ENCODE measurements at regions not wholly inside any gene's neighbourhood (a gene's known extent, or its start where the extent isn't known, plus 50 kb on each side); places are given as distances from the start of the nearest gene placed in this dataset.
"Not testable (repeated sequence)": the region's sequence is repeated elsewhere in the genome, so short reads cannot be mapped to it uniquely, and the experiment has no call there.

DNA sequence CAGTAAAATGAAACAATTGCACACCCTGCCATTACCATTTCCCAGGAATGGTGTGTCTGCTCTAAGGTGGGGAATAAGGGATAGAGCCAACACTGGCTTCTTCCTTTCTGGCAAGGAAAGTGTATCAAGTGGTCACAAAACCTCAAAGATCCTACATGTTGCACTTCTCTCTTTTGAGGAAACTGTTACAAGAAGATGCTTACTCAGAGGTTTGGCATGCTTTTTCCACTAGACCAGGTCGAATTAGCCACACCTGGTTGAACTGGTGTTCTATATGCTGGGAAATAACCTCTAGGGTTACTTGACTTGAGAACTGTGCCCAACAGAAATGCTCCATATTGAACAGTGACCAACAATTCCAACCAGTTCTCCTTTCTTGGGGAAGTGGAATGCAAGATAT is 102.9 kb downstream of the LRRN1 start:
- no peak for DNase-seq

DNA sequence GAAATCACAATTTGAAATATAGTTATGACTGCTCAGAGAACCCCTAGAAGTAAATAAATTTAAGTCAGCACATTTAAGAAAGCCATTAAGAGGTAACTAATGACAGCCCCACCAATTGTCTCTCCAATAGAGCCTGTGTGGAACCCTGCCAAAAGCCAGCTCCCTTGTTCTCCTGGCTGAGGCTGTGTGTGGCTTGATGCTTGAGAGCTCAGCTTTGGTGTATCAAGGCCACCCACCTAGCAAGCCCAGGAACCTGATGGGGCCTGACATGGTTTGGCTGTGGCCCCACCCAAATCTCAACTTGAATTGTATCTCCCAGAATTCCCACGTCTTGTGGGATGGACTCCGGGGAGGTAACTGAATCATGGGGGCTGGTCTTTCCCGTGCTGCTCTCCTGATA is 106.9 kb downstream of the LRRN1 start:
- DNase-seq: no peak

DNA sequence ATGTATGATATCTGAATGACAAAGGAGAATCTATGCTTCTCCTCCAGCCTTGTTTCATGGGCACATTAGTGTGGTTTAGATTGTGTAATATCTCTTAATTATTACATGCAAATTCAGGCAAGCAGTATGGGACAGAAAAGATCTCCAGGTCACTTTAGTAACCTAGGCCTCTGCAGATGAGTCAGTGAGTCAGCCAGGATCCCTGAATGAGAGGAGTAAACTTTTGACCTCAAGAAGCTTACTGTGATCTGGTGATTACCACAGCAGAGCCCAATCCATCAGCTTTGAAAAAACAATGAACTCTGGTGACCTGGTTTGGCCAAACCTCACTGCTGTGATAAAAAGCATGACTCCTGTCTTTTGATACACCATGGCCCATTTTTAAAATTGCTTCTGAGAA is 107.8 kb downstream of the LRRN1 start:
- no peak for DNase-seq

DNA sequence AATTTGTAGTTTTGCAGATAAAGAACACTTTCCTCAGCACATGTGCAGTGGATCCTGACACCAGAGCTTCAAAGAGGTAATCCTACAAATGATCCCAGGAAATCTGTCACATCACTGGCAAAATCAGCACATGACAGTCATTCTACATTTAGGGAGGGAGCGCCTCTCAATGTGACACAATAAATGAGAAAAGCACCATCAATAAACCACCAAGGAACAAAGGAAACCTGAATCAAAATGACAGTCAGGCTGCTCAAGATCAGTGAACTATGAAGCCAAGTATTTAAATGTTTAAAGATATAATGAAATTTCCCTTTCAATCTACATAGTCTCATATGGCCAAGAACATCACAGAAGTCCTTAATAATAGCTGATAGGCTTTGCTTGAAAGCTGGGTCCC is 119.5 kb downstream of the LRRN1 start:
- no peak for DNase-seq

DNA sequence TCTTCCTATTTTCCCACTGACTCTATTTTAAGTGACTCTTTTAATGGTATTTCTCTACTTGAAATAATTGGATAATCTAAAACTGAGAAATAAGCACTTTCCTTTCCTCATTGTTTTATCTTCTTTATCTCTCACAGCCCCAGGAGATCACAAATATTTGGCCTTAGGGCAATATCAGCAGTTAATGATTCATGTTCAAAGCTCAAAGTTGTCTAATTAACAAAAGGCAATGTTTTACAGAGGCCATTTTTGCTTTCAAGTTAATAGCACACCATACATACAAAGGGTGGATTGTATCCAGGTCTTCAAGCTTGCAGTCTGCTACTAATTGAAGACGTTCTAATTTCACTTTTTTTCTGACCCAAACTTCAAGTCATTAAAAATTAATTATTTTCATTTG is 120.1 kb downstream of the LRRN1 start:
- DNase-seq: no peak

DNA sequence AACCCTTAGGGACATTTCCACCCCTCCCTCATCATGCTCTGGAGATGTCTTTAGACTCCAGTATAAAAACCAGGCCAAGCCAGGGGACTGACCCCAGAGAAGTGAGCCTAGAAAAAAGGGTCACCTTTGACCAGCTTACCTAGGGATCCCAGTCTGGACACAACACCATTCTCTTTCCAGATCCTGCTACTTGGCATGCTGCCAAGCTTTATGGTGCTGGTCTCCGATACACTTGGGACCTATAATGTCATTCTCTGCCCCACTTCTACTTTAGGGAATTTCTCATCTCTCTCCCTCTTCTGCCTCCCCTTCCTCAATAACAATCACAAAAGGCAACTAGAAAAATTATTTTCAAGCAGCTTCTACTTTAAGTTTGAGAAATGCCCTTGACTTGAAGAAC is 124.4 kb downstream of the LRRN1 start:
- no peak for DNase-seq

DNA sequence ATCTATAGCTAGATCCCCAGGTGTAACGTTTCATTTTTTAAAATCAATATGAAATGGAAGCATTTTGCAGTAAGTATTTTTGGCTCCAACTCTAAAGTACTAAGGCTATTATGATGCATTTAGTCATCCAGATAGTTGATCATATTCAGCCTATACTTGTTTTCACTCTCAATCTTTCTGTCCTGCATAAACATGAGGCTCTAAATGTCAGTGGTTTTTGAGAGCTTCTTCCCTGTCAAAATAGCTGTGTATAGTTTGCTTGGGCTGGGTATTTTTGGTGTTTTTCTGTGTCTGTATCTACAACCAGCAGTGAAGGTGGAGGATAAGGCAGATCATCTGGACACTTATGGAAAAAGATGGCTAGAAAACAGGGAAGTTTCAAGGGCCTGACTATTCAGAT is 128.0 kb downstream of the LRRN1 start:
- DNase-seq: no peak

DNA sequence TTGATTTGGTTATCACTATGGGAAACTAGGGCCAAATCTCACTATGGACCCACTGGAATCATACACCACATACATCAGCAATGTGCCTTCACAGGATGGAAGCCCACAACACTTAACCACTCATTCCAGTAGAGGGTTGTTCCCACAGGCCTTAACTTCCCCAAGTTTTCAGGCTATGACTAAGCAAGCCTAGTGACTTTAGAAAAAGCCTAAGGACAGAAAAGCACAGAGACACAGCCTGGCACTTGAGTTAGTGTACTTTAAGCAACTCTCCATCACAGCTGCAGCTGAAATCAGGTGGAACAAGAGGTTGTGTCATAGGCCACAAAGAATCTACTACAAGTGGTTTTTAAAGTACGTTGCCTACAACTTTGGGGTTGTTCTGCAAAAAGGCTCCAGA is 128.7 kb downstream of the LRRN1 start:
- no peak for DNase-seq

DNA sequence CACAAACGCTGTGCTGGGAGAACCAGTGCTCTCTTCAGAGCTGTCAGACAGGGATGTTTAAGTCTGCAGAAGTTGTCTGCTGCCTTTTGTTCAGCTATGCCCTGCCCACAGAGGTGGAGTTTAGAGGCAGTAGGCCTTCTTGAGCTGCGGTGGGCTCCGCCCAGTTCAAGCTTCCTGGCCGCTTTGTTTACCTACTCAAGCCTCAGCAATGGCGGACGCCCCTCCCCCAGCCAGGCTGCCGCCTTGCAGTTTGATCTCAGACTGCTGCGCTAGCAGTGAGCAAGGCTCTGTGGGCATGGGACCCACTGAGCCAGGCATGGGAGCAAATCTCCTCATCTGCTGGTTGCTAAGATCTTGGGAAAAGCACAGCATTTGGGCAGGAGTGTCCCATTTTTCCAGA is 142.1 kb downstream of the LRRN1 start:
- DNase-seq: not testable (repeated sequence)

DNA sequence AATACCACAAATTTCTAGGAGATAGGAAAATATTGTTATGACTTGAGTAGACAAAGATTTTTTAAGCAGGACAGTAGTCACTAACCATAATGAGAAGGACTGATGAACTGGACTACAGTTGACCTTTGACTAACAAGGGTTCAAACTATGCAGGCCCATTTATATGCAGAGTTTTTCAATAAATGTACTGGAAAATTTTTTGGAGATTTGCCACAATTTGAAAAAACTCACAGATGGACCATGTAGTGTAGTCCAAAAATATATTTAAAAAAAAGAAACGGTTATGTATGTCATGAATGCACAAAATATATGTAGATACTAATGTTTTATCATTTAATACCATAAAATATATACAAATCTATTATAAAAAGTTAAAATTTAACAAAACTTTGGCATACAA is 151.8 kb downstream of the LRRN1 start:
- no peak for DNase-seq

DNA sequence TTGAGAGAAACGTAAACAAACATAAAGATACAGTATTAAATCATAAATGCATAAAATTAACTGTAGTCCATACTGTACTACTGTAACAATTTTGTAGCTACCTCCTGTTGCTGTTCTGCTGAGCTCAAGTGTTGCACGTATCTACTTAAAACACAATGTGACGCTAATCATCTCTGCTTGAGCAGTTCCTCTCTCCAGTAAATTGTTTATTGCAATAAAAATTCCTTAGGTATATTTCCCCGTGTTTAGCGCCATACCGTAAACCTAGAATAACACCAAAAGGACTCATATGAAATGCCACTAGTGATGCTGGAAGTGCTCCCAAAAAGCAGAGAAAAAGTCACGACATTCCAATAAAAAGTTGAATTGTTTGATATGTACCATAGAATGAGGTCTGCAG is 152.3 kb downstream of the LRRN1 start:
- DNase-seq: no peak

DNA sequence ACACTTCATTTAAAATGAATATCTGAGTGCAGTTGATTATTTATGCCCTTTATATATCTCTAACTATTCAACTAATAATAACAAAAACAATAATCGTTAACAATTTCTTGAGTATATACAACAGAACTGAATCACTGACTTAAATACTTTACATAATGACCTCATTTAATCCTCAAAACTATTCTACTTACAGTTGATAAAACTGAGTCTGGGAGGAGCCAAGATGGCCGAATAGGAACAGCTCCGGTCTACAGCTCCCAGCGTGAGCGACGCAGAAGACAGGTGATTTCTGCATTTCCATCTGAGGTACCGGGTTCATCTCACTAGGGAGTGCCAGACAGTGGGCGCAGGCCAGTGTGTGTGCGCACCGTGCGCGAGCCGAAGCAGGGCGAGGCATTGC is 163.6 kb downstream of the LRRN1 start:
- DNase-seq: not testable (repeated sequence)

DNA sequence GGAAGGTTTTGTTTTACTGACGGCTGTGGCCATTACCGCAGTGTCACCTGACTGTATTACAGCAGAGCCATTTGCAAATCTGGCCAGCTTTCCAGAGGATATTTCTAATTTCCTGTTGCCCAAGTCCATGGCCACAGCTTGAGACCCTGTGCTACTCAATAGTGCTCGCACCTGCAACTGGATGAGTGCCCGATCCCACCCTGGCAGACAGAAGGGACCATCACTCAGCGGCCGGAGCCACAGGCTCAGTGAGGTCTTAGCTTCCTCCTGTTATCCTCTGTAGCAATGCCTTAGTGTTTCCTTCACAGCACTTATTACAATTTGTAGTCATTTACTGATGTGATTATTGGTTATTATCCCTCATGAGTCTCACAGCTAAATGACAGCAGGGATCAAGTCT is 184.8 kb downstream of the LRRN1 start:
- DNase-seq: no peak

DNA sequence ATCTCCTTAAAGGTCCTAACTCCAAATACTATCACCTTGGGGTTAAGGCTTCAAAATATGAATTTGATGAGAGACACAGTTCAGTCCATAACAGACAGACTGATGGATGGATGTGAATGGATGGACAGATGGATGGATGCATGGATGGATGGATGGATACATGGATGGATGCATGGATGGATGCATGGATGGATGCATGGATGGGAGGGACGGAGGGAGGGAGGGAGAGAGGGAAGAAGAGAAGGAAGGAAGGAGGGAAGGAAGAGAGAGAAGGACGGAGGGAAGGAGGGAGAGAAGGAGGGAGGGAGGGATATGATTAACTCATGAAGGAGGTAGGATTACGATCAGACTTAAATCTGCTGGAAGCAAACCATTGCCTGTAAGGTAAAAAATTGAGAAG is 192.4 kb downstream of the LRRN1 start:
- DNase-seq: no peak

DNA sequence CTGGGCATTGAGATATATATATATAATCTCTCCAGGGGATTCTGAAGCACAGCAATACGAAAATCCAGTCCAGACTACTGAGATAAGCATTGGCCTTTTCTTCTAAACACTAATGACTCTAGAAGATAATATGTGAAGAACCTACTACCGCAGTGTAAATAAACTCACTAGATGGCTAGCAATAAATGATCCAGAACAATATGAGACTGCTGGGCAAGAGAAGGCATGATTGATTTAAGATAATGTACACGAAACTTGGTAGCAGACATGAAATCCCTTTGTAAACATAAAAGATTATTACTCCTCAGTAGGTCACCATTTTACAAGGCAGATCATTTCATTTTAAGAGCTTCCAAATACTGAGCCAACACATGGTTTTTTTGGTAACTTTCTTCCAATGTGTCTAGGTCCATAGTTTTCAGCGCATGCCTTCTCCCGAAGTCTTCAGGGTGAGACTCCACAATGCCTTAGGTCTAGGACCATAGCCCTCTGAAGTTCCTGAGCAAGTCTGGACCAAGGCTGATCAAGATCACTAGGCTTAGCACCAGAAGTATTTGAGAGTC is 193.2 kb downstream of the LRRN1 start:
- no peak for DNase-seq

DNA sequence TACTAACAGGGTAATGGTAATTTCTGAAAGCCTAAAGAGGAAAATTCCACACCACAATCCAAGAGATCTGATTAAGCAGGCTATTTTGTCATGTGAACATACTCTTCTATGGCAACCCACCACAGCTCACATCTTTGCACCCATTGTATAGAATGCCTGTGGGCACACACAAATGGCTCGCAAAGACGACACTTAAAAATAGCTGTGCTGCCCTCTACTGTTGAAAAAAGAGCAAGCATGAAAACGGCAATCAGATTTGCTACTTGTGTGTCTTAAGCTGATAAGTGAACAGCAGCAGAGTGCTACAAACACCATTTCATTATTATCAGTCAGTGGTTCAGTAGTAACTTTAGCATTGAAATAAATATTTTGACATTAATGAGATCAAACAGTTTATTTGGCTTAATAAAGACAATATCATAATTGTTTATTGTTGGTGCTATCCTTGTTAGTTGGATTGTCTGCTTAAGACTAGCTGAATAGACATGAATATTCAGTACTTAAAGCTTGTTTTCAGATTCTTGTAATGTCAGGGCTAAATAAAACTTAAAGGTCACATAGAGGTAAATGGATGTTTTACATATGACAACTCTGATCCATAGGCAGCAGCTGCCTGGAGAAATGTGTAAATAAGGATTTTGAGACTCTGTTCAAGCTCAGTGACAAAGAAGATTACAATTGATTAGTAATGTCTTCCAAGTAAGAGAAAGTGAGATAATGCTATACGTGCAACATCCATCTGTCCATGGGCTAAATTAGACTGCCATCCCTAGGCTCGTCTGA is 199.1 kb downstream of the LRRN1 start:
- peak; percentile 49 for DNase-seq

DNA sequence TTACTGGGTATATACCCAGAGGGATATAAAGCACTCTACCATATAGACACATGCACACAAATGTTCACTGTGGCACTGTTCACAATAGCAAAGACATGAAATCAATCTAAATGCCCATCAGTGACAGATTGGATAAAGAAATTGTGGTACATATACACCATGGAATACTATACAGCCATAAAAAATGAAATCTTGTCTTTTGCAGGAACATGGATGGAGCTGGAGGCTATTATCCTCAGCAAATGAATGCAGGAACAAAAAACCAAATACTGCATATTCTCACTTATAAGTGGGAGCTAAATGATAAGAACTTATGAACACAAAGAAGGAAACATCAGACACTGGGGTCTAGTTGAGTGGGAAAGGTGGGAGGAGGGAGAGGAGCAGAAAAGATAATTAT is 200.1 kb downstream of the LRRN1 start:
- not testable (repeated sequence) for DNase-seq

DNA sequence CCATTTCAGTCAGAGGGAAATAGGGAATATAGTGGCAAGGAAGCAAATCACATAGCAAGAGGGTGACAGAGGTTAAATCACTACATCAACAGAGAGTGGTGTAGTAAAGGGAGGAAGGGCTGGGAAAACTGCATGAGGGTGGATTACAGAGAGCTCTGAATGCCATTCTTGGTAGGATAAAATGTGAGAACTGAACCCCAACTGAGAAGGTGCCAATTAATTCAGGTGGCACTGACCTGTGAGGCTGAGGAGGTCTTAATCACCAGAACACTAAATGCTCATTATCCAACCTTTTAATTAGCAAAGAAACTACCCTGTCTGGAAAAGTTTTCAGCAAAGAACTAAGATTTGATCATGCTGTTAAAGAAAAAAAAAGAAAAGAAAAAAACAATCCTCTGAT is 202.7 kb downstream of the LRRN1 start:
- no peak for DNase-seq

DNA sequence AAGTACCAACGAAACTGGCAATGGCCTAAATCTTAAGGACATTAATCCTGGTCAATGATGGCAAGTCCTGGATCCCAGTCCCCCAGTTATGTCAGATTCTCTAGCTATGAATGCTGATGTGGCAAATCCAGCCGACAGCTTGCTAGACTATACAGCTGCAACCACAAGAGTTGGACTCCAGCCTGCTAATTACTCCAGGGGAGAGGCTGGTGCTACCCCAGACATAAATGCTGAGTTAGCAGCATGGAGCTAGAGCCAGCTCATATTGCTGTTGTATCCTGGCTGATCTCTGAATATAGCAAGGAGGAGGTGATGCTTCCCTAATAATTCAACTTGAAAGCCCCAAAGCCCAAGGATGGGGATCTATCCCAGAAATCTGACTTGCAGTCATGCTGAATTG is 207.1 kb downstream of the LRRN1 start:
- DNase-seq: no peak

DNA sequence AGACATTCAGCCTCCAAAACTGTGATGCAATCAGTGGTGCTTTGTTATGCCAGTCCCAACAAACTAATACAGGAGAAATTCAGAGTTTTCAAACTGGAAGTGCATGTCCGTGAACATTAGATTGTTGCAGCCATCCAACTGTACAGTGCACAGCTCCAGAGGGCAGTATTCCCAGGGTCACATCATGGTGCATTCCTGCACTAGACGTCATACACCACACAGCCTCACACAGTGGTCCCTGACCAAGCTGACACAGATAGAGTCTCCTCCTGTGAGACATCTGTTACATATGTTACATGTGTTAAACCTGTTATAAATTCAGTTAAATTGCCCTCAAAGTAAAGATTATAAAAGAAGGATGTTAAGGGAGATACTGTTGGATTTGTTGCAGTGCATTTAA is 209.0 kb downstream of the LRRN1 start:
- DNase-seq: no peak

DNA sequence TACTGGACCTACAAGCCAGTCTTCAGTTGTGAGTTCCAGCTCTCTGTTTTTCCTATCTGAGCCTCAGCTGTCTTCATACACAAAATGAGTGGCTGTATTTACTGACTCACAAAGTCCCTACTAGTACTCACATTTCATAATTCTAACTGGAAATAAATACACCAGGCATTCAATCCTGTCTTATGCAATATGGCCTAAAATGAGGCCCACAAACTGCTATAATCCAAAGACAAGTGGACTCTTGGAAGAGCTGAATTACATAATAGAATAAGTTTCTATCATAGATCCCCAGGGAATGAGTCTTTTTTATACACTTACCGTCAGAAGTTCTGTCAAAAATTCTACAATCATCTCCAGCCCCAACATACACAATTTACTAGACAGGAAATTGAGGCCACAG is 211.9 kb downstream of the LRRN1 start:
- DNase-seq: no peak

DNA sequence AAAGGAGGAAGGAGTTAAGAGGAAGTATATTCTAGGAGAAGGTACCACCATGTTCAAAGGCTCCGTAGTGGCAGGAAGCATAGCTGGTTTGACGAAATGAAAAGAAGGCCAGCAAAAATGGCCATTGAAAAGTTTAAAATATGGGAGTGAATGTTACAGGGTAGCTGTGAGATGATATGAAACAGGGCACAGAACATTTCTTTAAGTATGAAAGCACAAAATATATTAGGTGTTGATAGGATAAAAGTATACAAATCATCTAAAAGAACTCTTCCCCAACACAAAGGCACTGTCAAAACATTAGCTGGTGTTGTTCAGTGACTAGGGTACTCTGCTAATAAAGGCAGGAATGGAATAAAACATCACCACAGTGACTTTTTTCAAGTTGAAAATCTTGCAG is 216.2 kb downstream of the LRRN1 start:
- DNase-seq: no peak

DNA sequence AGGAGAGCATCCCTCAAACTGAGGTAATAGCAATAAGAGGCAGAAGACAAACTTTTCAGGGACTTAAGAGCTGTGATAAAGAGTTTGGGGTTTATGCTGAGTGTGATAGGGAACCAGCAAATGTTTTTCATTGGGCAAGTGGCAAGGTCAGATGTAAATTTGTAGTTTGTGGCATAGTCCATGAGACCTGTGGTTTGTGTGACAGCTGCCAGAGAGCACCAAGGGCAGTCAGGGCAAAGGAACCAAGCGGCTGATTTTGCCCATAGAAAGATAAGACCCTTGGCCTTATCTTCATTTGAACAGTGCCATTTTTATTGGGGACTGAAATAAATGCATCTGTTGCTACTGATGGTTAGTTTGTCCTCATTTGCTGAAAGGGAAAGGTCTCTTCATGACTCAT is 220.3 kb downstream of the LRRN1 start:
- no peak for DNase-seq

DNA sequence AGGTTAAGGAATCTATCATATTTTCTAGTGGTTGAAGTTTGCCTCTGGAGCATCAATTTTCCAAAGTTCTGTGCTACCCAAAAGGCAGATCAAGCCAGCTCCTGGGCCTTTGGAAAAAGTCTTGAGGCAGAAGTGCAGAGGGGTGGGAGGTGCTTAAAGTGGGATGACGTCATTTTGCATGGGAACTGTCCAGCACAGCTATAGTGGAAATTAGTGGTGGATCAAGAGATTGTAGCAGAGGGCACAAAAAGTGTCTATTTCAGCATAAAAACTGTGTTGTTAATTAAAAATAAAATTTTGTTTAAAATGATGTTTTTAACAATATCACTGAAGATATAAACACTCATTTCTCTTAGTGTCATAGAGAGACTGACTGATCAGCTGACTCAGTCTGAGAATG is 221.9 kb downstream of the LRRN1 start:
- no peak for DNase-seq

DNA sequence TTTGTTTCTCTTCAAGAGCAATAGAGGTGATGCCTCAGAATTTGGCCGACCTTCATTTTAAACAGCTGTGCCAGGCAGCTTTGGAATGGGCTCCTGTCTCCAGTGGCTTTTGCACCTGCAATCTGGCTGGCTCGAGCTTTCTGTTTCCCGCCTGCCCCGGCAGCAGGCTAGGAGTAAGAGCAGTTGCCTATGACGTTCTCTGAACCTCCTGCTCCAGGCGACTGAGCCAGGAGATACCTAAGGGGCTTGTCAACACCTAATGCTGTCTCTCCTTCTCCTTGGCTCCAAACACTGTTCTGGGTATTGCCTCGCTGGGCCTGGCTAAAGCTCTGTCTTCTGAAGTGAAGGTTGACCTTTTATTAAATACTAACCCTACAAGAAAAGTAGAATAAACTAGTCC is 229.9 kb downstream of the LRRN1 start:
- no peak for DNase-seq

Measured in activated CD4-positive, alpha-beta T cell treated with anti-CD3 and anti-CD28 coated beads, Interleukin-10, Interleukin-2, amounts not matched to agents 100 ng/mL and 50 ng/mL, durations not matched to agents 16 hours and 8 hours (primary cell).